ENCODE measurements at regions not wholly inside any gene's neighbourhood (a gene's known extent, or its start where the extent isn't known, plus 50 kb on each side); places are given as distances from the start of the nearest gene placed in this dataset.
"Not testable (repeated sequence)": the region's sequence is repeated elsewhere in the genome, so short reads cannot be mapped to it uniquely, and the experiment has no call there.

- no peaks in the 10 kb centered on the region for H3K36me3 Mint-ChIP-seq (ENCODE audit: low read depth)
- no peaks in the 10 kb centered on the region for H3K4me1 Mint-ChIP-seq
- no peaks in the 10 kb centered on the region for H3K9me3 Mint-ChIP-seq
- no peak overlapping the region for H3K27ac Mint-ChIP-seq
- H3K27me3 Mint-ChIP-seq, result peaks cover 27% of the 10 kb centered on the region
- no peak for ATAC-seq (replicated peaks)
- no peak overlapping the region for H3K4me3 Mint-ChIP-seq
These were observed 244.3 kb downstream of the LMX1A start for GRCh38 chr1:165112260-165112659.

DNA sequence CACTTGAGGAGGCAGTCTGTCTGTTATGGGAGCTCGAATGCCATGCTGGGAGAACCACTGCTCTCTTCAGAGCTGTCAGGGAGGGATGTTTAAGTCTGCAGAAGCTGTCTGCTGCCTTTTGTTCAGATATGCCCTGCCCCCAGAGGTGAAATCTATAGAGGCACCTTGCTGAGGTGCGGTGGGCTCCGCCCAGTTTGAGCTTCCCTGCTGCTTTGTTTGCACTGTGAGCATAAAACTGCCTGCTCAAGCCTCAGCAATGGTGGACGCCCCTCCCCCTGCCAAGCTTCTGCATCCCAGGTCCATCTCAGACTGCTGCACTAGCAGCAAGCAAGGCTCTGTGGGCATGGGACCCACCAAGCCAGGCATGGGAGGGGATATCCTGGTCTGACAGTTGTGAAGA is 247.5 kb downstream of the LMX1A start:
- H3K27me3 Mint-ChIP-seq, result peaks cover 8% of the 10 kb centered on the region
- H3K9me3 Mint-ChIP-seq, result peaks cover 6% of the 10 kb centered on the region
- no peaks in the 10 kb centered on the region for H3K36me3 Mint-ChIP-seq (ENCODE audit: low read depth)
- no peak overlapping the region for H3K27ac Mint-ChIP-seq
- H3K4me3 Mint-ChIP-seq, result no peak overlapping the region
- ATAC-seq (replicated peaks), result no peak
- H3K4me1 Mint-ChIP-seq, result no peaks in the 10 kb centered on the region

DNA sequence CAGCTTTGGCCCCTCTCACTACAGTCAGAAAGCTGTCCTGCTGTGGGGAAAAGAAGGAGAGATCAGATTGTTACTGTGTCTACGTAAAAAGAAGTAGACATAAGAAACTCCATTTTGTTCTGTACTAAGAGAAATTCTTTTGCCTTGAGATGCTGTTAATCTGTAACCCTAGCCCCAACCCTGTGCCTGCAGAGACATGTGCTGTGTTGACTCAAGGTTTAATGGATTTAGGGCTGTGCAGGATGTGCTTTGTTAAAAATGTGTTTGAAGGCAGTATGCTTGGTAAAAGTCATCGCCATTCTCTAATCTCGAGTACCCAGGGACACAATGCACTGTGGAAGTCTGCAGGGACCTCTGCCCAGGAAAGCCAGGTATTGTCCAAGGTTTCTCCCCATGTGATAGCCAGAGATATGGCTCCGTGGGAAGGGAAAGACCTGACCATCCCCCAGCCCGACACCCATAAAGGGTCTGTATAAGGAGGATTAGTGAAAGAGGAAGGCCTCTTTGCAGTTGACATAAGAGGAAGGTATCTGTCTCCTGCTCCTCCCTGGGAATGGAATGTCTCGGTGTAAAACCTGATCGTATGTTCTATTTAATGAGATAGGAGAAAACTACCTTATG is 263.9 kb downstream of the LMX1A start:
- H3K4me3 Mint-ChIP-seq; H3K36me3 Mint-ChIP-seq (ENCODE audit: low read depth); H3K27me3 Mint-ChIP-seq; H3K4me1 Mint-ChIP-seq; ATAC-seq (replicated peaks); H3K27ac Mint-ChIP-seq: not testable (repeated sequence)
- H3K9me3 Mint-ChIP-seq, result peaks cover 26% of the 10 kb centered on the region

- Mint-ChIP-seq H3K27me3 (no peaks in the 10 kb centered on the region), H3K4me3 (no peak overlapping the region), H3K36me3 (ENCODE audit: low read depth) (no peaks in the 10 kb centered on the region), H3K9me3 (peaks cover 9% of the 10 kb centered on the region), H3K27ac (no peak overlapping the region), H3K4me1 (no peaks in the 10 kb centered on the region)
- no peak for ATAC-seq (replicated peaks)
These were observed 276.1 kb downstream of the LMX1A start for GRCh38 chr1:165080253-165080896.

DNA sequence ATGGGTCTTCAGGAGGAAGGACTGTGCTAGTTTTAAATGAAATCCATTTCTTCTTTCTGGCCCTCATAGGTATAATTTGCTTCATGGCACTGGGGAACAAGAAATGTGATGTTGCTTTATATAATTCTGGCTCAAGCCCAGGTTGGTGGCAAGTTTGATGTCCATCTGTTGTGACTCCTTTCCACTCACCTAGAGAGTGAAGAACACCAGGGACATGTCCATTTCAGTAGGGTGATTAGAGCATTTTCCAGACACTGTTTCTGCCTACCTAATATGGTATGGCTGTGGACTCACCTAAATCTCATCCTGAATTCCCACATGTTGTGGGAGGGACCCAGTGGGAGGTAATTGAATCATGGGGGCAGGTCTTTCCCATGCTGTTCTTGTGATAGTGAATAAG is 278.1 kb downstream of the LMX1A start:
- Mint-ChIP-seq H3K36me3 (ENCODE audit: low read depth) (no peaks in the 10 kb centered on the region), H3K9me3 (peaks cover 9% of the 10 kb centered on the region), H3K27me3 (no peaks in the 10 kb centered on the region), H3K27ac (no peak overlapping the region), H3K4me1 (no peaks in the 10 kb centered on the region), H3K4me3 (no peak overlapping the region)
- no peak for ATAC-seq (replicated peaks)

GRCh38 chr1:165075725-165076370 is 280.7 kb downstream of the LMX1A start:
- Mint-ChIP-seq H3K4me3 (no peak overlapping the region), H3K4me1 (no peaks in the 10 kb centered on the region)

DNA sequence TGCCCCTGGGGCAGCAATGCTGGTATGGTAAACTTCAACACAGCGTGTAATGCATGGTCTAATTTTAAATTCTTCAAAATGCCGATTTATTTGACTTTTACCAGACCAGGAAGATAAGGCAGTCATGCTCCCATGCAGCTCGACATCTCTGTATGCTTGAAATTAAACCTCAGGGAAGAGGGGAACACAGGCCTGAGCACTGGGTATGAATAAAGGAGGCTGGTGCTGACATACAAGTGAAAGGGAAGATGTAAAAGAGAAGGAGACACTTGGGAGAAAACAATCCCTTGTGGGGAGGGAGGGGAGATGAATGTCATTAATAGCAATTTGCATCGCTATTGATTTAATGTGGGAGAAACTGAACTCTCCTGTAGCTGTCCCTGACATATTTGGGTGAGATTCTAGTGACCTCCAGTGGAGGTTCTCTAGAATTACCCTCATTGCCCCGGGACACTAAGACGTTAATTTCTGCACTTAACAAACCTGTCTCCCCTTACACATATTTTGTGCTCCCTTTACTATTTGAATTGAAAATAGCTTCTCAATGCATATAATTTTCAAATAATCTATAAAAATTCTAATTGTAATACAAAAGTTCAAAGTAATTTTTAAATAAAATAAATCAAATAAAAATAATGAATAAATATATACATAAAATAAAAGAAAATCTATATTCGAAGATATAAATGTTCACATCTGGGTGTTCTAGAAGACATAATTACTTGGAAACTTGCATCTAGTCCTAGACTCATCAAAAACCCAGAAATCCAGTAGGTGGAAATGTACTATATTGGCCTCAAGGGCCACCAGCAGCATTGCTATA is 283.1 kb downstream of the LMX1A start:
- Mint-ChIP-seq H3K27ac (no peak overlapping the region), H3K4me3 (no peak overlapping the region), H3K9me3 (no peaks in the 10 kb centered on the region), H3K36me3 (ENCODE audit: low read depth) (no peaks in the 10 kb centered on the region), H3K4me1 (no peaks in the 10 kb centered on the region), H3K27me3 (no peaks in the 10 kb centered on the region)
- no peak for ATAC-seq (replicated peaks)

More at GRCh38 chr1:165075725-165076370, 280.7 kb downstream of the LMX1A start:
- H3K36me3 Mint-ChIP-seq (ENCODE audit: low read depth), result no peaks in the 10 kb centered on the region
- peaks cover 4% of the 10 kb centered on the region for H3K9me3 Mint-ChIP-seq
- no peaks in the 10 kb centered on the region for H3K27me3 Mint-ChIP-seq
- H3K27ac Mint-ChIP-seq, result no peak overlapping the region
- no peak for ATAC-seq (replicated peaks)

- H3K4me1 Mint-ChIP-seq, result no peaks in the 10 kb centered on the region
- no peaks in the 10 kb centered on the region for H3K27me3 Mint-ChIP-seq
- no peak for ATAC-seq (replicated peaks)
- no peaks in the 10 kb centered on the region for H3K9me3 Mint-ChIP-seq
- no peak overlapping the region for H3K4me3 Mint-ChIP-seq
- no peak overlapping the region for H3K27ac Mint-ChIP-seq
- no peaks in the 10 kb centered on the region for H3K36me3 Mint-ChIP-seq (ENCODE audit: low read depth)
These were observed 285.8 kb downstream of the LMX1A start for GRCh38 chr1:165070675-165071074.

DNA sequence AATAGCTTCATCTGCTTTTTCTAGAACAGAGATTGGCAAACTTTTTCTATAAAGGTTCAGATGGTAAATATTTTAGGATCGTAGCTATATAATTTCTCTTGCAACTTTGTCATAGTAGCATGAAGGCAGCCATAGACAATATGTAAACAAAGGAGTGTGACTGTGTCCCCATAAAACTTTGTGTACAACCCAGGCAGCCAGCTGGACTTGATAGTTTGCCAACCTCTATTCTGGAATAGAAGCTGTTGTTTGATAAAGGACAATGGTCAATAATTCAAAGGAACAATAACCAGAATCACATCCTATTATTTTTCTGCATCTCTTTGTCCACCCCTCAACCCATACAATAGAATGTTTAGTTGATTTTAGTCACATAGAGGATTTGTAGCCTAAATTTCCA is 286.7 kb downstream of the LMX1A start:
- H3K4me3 Mint-ChIP-seq, result no peak overlapping the region
- H3K4me1 Mint-ChIP-seq, result no peaks in the 10 kb centered on the region
- no peak overlapping the region for H3K27ac Mint-ChIP-seq
- no peaks in the 10 kb centered on the region for H3K9me3 Mint-ChIP-seq
- no peaks in the 10 kb centered on the region for H3K27me3 Mint-ChIP-seq
- no peaks in the 10 kb centered on the region for H3K36me3 Mint-ChIP-seq (ENCODE audit: low read depth)
- ATAC-seq (replicated peaks), result no peak

GRCh38 chr1:165068741-165069140 is 287.8 kb downstream of the LMX1A start:
- Mint-ChIP-seq H3K27me3 (no peaks in the 10 kb centered on the region), H3K4me3 (no peak overlapping the region), H3K4me1 (no peaks in the 10 kb centered on the region), H3K36me3 (ENCODE audit: low read depth) (no peaks in the 10 kb centered on the region), H3K9me3 (no peaks in the 10 kb centered on the region), H3K27ac (no peak overlapping the region)
- no peak for ATAC-seq (replicated peaks)

GRCh38 chr1:165067829-165068228 is 288.7 kb downstream of the LMX1A start:
- Mint-ChIP-seq H3K4me1 (no peaks in the 10 kb centered on the region), H3K27me3 (no peaks in the 10 kb centered on the region), H3K4me3 (no peak overlapping the region), H3K9me3 (no peaks in the 10 kb centered on the region), H3K27ac (no peak overlapping the region), H3K36me3 (ENCODE audit: low read depth) (no peaks in the 10 kb centered on the region)
- ATAC-seq (replicated peaks), result no peak

- no peaks in the 10 kb centered on the region for H3K27me3 Mint-ChIP-seq
- H3K36me3 Mint-ChIP-seq (ENCODE audit: low read depth), result no peaks in the 10 kb centered on the region
- ATAC-seq (replicated peaks), result no peak
- H3K4me3 Mint-ChIP-seq, result no peak overlapping the region
- H3K9me3 Mint-ChIP-seq, result peaks cover 4% of the 10 kb centered on the region
- H3K4me1 Mint-ChIP-seq, result no peaks in the 10 kb centered on the region
- no peak overlapping the region for H3K27ac Mint-ChIP-seq
These were observed 293.1 kb downstream of the LMX1A start for GRCh38 chr1:165063181-165063965.

DNA sequence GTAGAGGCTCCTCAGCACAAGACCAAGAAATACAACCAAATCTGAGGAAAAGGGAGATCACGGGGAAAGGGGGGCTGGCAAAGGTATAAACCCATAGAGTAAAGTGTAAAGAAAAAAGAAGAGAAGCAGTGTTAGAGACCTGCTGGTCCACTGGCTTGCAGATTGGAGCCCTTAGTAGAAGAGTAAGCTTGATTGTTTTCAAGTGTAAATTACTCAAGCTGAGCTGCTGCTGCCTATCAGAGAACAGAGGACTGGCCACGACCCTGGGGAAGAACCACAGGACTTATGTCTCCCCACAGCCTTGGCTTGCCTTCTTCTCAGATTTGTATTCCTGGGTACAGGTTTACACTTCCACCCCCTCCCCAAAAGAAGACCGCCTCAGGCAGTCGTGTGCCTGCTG is 294.2 kb downstream of the LMX1A start:
- Mint-ChIP-seq H3K36me3 (ENCODE audit: low read depth) (no peaks in the 10 kb centered on the region), H3K9me3 (peaks cover 4% of the 10 kb centered on the region), H3K4me1 (no peaks in the 10 kb centered on the region), H3K27ac (no peak overlapping the region), H3K27me3 (no peaks in the 10 kb centered on the region), H3K4me3 (no peak overlapping the region)
- ATAC-seq (replicated peaks), result no peak

DNA sequence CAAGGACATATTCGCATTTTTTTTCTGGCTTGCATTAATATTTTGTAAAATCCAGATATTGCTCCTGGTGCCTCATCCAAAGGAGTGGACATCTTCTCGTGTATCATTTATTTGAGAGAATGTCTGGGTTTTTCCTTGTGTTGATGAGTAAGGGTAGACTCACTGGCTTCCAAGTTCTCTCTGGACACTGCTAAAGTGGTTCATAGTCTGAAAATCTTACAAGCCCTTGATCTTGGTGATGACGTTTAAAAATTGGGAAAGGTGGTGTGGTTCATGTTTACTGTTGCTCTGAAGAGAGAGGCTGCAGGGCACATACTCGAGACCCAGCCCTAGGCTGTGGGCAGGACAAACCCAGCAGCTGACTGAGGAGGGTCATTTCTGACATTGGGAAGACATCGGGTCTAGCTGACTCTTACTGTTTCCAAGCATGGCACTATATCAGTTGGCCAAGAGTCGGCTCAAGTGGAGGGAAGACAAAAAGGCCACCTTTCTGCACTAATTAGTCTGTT is 296.2 kb downstream of the LMX1A start:
- Mint-ChIP-seq H3K4me3 (no peak overlapping the region), H3K27me3 (peaks cover 3% of the 10 kb centered on the region), H3K36me3 (ENCODE audit: low read depth) (no peaks in the 10 kb centered on the region), H3K27ac (no peak overlapping the region), H3K4me1 (no peaks in the 10 kb centered on the region), H3K9me3 (peaks cover 8% of the 10 kb centered on the region)
- no peak for ATAC-seq (replicated peaks)
